ENCODE measurements at regions not wholly inside any gene's neighbourhood (a gene's known extent, or its start where the extent isn't known, plus 50 kb on each side); places are given as distances from the start of the nearest gene placed in this dataset.

DNA sequence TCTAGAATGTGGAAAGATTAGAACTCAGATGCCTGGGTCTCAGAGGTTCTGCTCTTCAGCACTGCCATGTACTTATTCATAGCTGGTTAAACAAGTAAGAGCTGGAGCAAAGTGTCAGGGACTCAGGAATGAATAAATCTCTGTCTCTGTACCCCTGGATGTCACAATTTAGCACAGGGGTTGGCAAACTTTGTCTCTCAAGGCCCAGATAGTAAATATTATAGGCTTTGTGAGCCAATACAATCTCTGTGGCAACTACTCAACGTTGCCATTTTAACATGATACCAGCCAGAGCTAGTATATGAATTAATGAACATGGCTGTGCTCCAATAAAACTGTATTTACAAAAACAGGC is 220.3 kb upstream of the MON1B start:
- no peak for TF ChIP-seq CTCF (IDR thresholded peaks at IDR 0.05)
- TF ChIP-seq POLR2A (IDR thresholded peaks at IDR 0.05) = no peak
